ENCODE measurements at regions not wholly inside any gene's neighbourhood (a gene's known extent, or its start where the extent isn't known, plus 50 kb on each side); places are given as distances from the start of the nearest gene placed in this dataset.

DNA sequence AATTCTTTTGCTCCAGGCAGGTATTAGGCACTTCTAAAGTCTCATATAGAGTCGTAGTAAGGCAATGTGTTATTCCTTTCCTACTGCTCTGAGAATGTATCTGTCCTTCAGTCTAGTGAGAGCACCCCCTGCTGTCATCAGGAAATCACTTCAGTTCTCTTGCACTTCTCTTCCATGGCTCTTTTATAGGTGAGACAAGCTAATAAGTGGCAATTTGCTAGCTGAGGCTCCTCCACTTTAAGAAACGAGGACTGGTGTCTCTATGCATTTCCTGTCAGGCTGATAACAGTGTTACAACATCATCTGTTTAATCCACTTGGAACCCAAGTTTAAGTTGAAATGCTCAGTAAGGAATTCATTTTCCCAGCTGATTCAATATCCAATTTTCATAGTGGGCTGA lies 350.6 kb downstream of the TFEC start:
- H3K9me3 ChIP-seq (ENCODE audit: control insufficient read depth in 2 of 3, insufficient read depth in 1 of 3, low read length in 3 of 3), result no peaks in the 10 kb centered on the region
- H3K4me1 ChIP-seq (ENCODE audit: control insufficient read depth in 2 of 3, insufficient read depth in 2 of 3, low read depth in 1 of 3, low read length in 3 of 3), result no peaks in the 10 kb centered on the region
- H3K4me3 ChIP-seq (ENCODE audit: low read length in 3 of 3), result no peak overlapping the region
- TF ChIP-seq, protein P1, sequence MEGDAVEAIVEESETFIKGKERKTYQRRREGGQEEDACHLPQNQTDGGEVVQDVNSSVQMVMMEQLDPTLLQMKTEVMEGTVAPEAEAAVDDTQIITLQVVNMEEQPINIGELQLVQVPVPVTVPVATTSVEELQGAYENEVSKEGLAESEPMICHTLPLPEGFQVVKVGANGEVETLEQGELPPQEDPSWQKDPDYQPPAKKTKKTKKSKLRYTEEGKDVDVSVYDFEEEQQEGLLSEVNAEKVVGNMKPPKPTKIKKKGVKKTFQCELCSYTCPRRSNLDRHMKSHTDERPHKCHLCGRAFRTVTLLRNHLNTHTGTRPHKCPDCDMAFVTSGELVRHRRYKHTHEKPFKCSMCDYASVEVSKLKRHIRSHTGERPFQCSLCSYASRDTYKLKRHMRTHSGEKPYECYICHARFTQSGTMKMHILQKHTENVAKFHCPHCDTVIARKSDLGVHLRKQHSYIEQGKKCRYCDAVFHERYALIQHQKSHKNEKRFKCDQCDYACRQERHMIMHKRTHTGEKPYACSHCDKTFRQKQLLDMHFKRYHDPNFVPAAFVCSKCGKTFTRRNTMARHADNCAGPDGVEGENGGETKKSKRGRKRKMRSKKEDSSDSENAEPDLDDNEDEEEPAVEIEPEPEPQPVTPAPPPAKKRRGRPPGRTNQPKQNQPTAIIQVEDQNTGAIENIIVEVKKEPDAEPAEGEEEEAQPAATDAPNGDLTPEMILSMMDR (IDR thresholded peaks at IDR 0.05; ENCODE audit: borderline replicate concordance, extremely low read depth, insufficient read depth), result peak; percentile 32
- intact Hi-C loops (cut with DNase I), result no loop called here
- no peaks in the 10 kb centered on the region for H3K27me3 ChIP-seq (ENCODE audit: control insufficient read depth, insufficient read depth, low read length)
- DNase-seq (peak in 3 of 5 donors; percentile 18 to 64 (median 47)), FAIRE-seq (no peak)
- H3K9ac ChIP-seq (ENCODE audit: low read length in 3 of 3), result no peak overlapping the region
- no peaks in the 10 kb centered on the region for H3K36me3 ChIP-seq (ENCODE audit: control insufficient read depth in 2 of 3, insufficient read depth in 3 of 3, low read length in 3 of 3)
- no peak overlapping the region for H3K27ac ChIP-seq (ENCODE audit: low read depth in 2 of 2, low read length in 2 of 2)

- DNase-seq (no peak), FAIRE-seq (no peak)
- Histone ChIP-seq H3K9ac (ENCODE audit: low read length in 3 of 3) (no peak overlapping the region), H3K4me3 (ENCODE audit: low read length in 3 of 3) (no peak overlapping the region), H3K27ac (ENCODE audit: low read depth in 2 of 2, low read length in 2 of 2) (no peak overlapping the region), H3K4me1 (ENCODE audit: control insufficient read depth in 2 of 3, insufficient read depth in 2 of 3, low read depth in 1 of 3, low read length in 3 of 3) (no peaks in the 10 kb centered on the region), H3K36me3 (ENCODE audit: control insufficient read depth in 2 of 3, insufficient read depth in 3 of 3, low read length in 3 of 3) (no peaks in the 10 kb centered on the region), H3K9me3 (ENCODE audit: control insufficient read depth in 2 of 3, insufficient read depth in 1 of 3, low read length in 3 of 3) (no peaks in the 10 kb centered on the region), H3K27me3 (ENCODE audit: control insufficient read depth, insufficient read depth, low read length) (no peaks in the 10 kb centered on the region)
- intact Hi-C loops (cut with DNase I), result no loop called here
- TF ChIP-seq, protein P1 (IDR thresholded peaks at IDR 0.05; ENCODE audit: borderline replicate concordance, extremely low read depth, insufficient read depth), result no peak
These were observed 351.1 kb downstream of the TFEC start for GRCh38 chr7:115679423-115679822.

DNA sequence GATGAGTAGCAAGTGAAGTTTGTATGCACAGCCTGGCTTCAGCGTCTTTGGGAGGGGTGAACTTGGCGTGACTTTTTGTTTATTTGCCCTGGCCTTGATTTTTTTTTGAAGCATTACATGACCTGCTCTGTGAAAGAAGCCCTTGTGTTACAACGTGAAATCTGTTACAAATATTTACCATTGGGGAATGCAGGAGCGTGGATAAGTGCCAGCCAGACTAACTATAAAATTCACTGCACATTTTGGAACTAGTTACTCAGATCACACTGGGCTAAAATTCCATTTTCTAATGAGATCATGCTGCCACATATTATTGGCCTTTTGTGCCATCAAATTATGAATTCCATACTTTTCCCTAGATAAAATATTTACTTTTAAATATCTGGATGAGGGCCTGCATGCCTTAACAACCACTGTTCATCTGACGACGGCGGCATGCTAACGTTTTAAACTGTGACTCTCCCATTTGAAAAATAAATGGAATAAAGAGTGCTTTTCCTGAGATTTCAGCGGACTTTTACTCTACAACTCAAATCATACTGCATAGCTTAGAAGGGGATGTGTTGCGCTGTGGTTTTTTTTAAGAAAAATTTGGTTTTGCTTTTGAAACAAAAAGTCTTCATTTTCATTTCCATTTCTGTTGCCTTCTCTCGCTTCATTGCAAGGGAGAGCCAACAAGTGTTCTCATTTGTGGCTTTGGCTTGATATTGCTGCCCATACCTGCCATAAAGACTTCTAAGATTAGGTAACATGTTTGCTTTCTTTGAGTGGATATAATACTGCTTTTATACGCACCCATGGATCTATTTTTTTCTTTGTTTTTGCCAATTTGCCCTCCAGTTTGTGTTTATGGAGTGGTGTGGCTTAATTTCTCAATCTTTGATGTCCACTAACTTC lies 352.2 kb downstream of the TFEC start:
- no peaks in the 10 kb centered on the region for H3K36me3 ChIP-seq (ENCODE audit: control insufficient read depth in 2 of 3, insufficient read depth in 3 of 3, low read length in 3 of 3)
- DNase-seq, result peak in 1 of 5 donors; percentile 6
- H3K4me1 ChIP-seq (ENCODE audit: control insufficient read depth in 2 of 3, insufficient read depth in 2 of 3, low read depth in 1 of 3, low read length in 3 of 3), result no peaks in the 10 kb centered on the region
- H3K27ac ChIP-seq (ENCODE audit: low read depth in 2 of 2, low read length in 2 of 2), result no peak overlapping the region
- TF ChIP-seq, protein P1 (IDR thresholded peaks at IDR 0.05; ENCODE audit: borderline replicate concordance, extremely low read depth, insufficient read depth), result no peak
- H3K27me3 ChIP-seq (ENCODE audit: control insufficient read depth, insufficient read depth, low read length), result no peaks in the 10 kb centered on the region
- H3K9me3 ChIP-seq (ENCODE audit: control insufficient read depth in 2 of 3, insufficient read depth in 1 of 3, low read length in 3 of 3), result no peaks in the 10 kb centered on the region
- intact Hi-C loops (cut with DNase I), result no loop called here
- FAIRE-seq, result no peak
- no peak overlapping the region for H3K4me3 ChIP-seq (ENCODE audit: low read length in 3 of 3)
- H3K9ac ChIP-seq (ENCODE audit: low read length in 3 of 3), result no peak overlapping the region
